Heart right ventricle (tissue), 16 donors: ENCODE measurements at regions not wholly inside any gene's neighbourhood (a gene's known extent, or its start where the extent isn't known, plus 50 kb on each side); places are given as distances from the start of the nearest gene placed in this dataset.
A peak's percentile ranks its signal among the peaks of the same experiment; 100 is the strongest.

ENCODE experiments used
- ATAC-seq, 8 donors: fragments of 200-7000 bp; cut with Tn5 transposase; one replicate each; pipeline ENCODE4 v1.9.1; 2020; ENCODE audit warnings: mild to moderate bottlenecking in 8 of 8, moderate library complexity in 8 of 8, moderate number of reproducible peaks in 1 of 8
- DNase-seq, 2 donors: peaks; one replicate each; pipeline ENCODE4 v3.0.0-alpha.2; 2020
- H3K27ac ChIP-seq, 10 donors: fragments of 200-600 bp; sonication (generic) in 2 of 10; one replicate each; pipeline versions ENCODE4 v1.5.0 to v1.8.0; 2020 to 2022; ENCODE audit warnings: mild to moderate bottlenecking in 3 of 10
- H3K27me3 ChIP-seq, 7 donors: fragments of 200-600 bp; one replicate each; pipeline ENCODE4 v1.8.0; 2021 to 2022; ENCODE audit warnings: mild to moderate bottlenecking in 2 of 7
- H3K36me3 ChIP-seq, 9 donors: fragments of 200-600 bp; sonication (generic) in 1 of 9; one replicate each; pipeline versions ENCODE4 v1.5.0 to v1.8.0; 2020 to 2022; ENCODE audit warnings: mild to moderate bottlenecking in 2 of 9
- H3K4me1 ChIP-seq, 9 donors: fragments of 200-600 bp; sonication (generic) in 1 of 9; one replicate each; pipeline versions ENCODE4 v1.5.0 to v1.8.0; 2020 to 2022; ENCODE audit warnings: mild to moderate bottlenecking in 4 of 9
- H3K4me3 ChIP-seq, 10 donors: fragments of 200-600 bp; sonication (generic) in 2 of 10; one replicate each; pipeline versions ENCODE4 v1.5.0 to v1.8.0; 2020 to 2022; ENCODE audit warnings: mild to moderate bottlenecking in 7 of 10, moderate library complexity in 2 of 10
- H3K9me3 ChIP-seq, 11 donors: fragments of 200-600 bp in 10 of 11; sonication (generic) in 2 of 11; one replicate each; pipeline versions ENCODE4 v1.5.0 to v1.8.0; 2013 to 2022; ENCODE audit warnings: mild to moderate bottlenecking in 2 of 11, control low read depth in 1 of 11, moderate library complexity in 1 of 11
- WGBS, 2 donors: extraction: QIAGEN DNeasy Blood & Tissue Kit; methylation state at CpG; one replicate each; pipeline ENCODE4 v1.1.7; 2013; ENCODE audit warnings: inconsistent platforms in 1 of 2; 5-methylcytosine and 5-hydroxymethylcytosine counted together
- intact Hi-C, 10 donors: fragments of 100-400 bp; cut with DNase I; formaldehyde crosslinking; loops; one replicate each; pipeline versions ENCODE4 v1.11.1 to v1.14.2; 2022
- TF ChIP-seq, protein P1 (sequence below), 9 donors: fragments of 200-600 bp; sonication (generic) in 2 of 9; IDR thresholded peaks; one replicate each; pipeline versions ENCODE4 v1.5.0 to v1.8.0; 2021 to 2022; ENCODE audit warnings: antibody characterized with exemption in 9 of 9, mild to moderate bottlenecking in 5 of 9, moderate library complexity in 1 of 9
- donor health status: Arrhythmogenic right ventricular cardiomyopathy.
- donor health status: ischemic (EF 13 %, LVEDD 7.1; RV severe dilation, severe dysfunction).
- donor health status: healthy with polysubstance abuse.
- donor health status: DM: no; HTN: yes; CAD: no.
- donor health status: DM: no; HTN: no; CAD: no.
- donor health status: ischemic (EF 25% LVEDD 6.9; RV normal size, moderate dysfunction).
- donor health status: ischemic (EF 25% LVEDD 5.7; RV mildly dilated, moderate dysfunction).
- donor health status: healthy.
- donor health status: DM: yes; HTN: yes; CAD: no.
- donor health status: Ischemic cardiomyopathy.
- donor health status: ischemic (EF 35%, LVEDD 5.7; RV mildly dilated, moderate dysfunction).
- donor health status: nonischemic (EF 11% LVEDD 7.7; RV severe dilation, severe dysfunction).
- donor health status: DM: yes; HTN: yes; CAD: no.
- donor health status: PGD.
- donor health status: ischemic (EF 29% LVEDD 5.4; RV normal size, mild dysfunction).
- donor health status: nonischemic (EF 23%, LVEDD 6.1; RV moderate dilation, normal function).

DNA sequence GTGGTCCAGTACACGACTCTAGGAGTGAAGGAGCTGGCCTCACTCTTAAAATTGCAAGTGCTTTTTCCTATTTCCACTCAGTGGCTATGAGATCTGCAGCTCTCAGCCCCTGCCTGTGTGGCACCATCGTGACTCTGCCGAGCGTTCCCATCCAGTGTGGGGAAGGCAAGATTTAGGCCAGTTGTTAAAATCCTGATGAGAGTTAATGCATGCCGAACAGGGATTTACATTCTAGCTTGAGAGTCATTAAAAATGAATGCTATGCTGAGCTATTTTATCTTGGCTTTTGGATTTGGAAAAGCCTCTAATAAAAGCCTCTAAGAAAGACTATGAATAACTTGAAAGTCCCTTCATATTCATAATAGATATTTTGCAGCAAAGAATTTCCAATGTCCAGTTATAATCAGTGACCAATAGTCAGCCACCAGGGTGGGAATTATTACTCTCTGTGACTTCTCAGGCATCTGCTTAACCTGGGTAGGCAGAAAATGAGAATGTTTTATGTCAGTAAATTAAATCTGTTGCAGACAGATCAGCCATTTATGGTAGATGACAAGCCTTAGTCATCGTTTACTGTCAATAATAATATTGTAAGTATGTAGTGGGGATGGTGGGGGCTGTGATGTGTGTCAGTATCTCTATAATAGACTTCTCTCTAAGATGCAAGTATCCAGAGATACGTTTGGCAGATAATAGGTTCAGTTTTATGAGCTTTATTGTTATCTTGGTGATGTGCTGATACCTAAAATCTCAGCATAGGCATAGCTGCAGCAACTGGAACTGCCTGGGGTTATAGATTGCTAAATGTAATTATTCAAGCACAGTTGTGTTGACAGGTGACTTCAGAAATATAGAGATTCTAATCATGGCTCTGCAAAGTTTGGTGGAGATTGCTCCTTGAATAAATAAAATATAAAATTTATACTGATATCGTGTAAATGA lies 207.8 kb downstream of the SOCS6 start:
- intact Hi-C loops: no loop called here
- no peaks in the 10 kb centered on the region for H3K9me3 ChIP-seq
- DNase-seq (no peak), ATAC-seq (no peak)
- no peak overlapping the region for H3K27ac ChIP-seq
- 71 to 79% methylated on average over 8 of the region's 8 CpGs for whole genome bisulfite sequencing, 2 donors
- no peaks in the 10 kb centered on the region for H3K4me1 ChIP-seq
- no peaks in the 10 kb centered on the region for H3K27me3 ChIP-seq
- TF ChIP-seq, protein P1, sequence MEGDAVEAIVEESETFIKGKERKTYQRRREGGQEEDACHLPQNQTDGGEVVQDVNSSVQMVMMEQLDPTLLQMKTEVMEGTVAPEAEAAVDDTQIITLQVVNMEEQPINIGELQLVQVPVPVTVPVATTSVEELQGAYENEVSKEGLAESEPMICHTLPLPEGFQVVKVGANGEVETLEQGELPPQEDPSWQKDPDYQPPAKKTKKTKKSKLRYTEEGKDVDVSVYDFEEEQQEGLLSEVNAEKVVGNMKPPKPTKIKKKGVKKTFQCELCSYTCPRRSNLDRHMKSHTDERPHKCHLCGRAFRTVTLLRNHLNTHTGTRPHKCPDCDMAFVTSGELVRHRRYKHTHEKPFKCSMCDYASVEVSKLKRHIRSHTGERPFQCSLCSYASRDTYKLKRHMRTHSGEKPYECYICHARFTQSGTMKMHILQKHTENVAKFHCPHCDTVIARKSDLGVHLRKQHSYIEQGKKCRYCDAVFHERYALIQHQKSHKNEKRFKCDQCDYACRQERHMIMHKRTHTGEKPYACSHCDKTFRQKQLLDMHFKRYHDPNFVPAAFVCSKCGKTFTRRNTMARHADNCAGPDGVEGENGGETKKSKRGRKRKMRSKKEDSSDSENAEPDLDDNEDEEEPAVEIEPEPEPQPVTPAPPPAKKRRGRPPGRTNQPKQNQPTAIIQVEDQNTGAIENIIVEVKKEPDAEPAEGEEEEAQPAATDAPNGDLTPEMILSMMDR (IDR thresholded peaks at IDR 0.05): no peak
- H3K36me3 ChIP-seq: no peaks in the 10 kb centered on the region
- no peak overlapping the region for H3K4me3 ChIP-seq

DNA sequence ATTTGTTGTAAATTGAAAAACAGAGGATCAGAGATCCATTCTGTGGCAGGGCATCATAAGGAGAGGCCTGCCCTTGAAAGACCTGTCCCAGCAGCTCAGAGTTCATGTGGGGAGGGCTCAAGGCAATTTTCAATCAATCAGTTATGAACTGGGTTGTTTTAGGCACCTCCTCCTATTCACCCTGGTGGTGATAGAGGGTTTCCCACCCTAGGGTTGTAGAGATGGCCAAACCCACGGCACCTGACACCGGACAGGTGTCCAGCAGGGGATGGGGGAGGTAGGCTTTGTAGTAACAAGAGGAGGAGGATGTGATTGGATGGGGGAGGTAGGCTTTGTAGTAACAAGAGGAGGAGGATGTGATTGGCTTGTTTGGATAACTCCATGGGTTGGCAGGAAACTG lies 205.7 kb downstream of the SOCS6 start:
- H3K4me3 ChIP-seq: no peak overlapping the region
- DNase-seq (no peak), ATAC-seq (no peak)
- no peaks in the 10 kb centered on the region for H3K36me3 ChIP-seq
- peaks cover 0 to 10% (median 0%) of the 10 kb centered on the region in 9 donors for H3K4me1 ChIP-seq
- H3K27me3 ChIP-seq: no peaks in the 10 kb centered on the region
- H3K27ac ChIP-seq: no peak overlapping the region
- 91 to 95% methylated on average over 2 of the region's 2 CpGs for WGBS, 2 donors
- TF ChIP-seq, protein P1 (IDR thresholded peaks at IDR 0.05): no peak
- intact Hi-C loops: no loop called here
- H3K9me3 ChIP-seq: no peaks in the 10 kb centered on the region

DNA sequence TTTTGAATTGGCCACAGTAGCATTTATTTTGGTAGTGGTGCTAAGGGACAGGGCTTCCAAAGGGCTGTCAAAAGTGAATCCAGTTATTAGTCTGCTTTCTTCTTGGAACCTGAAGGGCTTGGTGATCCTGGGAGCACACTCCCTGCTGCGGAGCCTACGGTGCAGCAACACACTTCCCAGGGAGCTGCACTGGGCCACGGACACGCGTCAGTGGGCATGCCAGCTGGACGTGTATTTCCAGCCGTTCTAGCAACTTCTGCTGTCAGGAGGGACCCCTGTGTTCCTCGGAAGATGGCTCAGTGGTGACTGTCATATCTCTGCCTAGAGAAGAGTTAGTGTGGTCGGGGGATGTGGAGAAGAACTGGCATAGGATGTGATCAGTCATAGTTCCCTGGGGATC lies 204.6 kb downstream of the SOCS6 start:
- no peaks in the 10 kb centered on the region for H3K9me3 ChIP-seq
- intact Hi-C loops: no loop called here
- H3K27ac ChIP-seq: no peak overlapping the region
- no peak overlapping the region for H3K4me3 ChIP-seq
- ATAC-seq (no peak), DNase-seq (no peak)
- H3K4me1 ChIP-seq: peaks cover 0 to 12% (median 0%) of the 10 kb centered on the region in 9 donors
- TF ChIP-seq, protein P1 (IDR thresholded peaks at IDR 0.05): no peak
- WGBS, 2 donors: 79% methylated on average over 9 of the region's 9 CpGs
- no peaks in the 10 kb centered on the region for H3K27me3 ChIP-seq
- H3K36me3 ChIP-seq: no peaks in the 10 kb centered on the region

DNA sequence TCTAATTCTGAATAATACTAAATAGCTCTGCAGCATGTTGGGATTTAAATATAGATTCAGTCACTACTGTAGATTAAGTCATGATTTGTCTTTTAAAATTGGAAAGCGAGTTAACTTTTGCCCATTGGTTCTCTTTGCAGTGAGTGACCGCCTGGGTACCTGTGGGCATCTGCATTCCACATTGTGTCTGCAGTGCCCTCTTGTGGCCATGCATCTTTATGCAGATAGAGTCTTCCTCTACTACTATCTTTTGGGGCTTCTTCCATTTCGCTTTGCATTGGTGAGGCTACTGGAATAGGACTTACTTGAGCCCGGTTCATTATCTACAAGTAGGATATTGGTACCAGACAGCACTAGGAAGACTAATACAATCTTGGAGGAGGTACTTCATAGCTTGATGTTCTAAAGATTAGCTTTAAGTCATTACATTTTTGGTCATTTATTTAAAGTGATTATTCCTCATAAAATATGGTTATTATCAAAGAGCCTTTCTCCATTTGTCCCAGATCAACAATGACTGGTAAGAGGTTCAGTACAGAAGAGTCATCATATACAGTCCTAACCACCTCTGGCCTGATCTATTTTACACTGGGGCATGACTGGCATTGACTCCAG lies 203.0 kb downstream of the SOCS6 start:
- TF ChIP-seq, protein P1 (IDR thresholded peaks at IDR 0.05): peak; percentile 33 to 87 (median 69)
- ATAC-seq (peak in 3 of 8 donors; percentile 51 to 56 (median 55)), DNase-seq (peak in 1 of 2 donors; percentile 29)
- Histone ChIP-seq H3K27ac (no peak overlapping the region), H3K27me3 (peaks cover 0 to 4% (median 0%) of the 10 kb centered on the region in 7 donors), H3K9me3 (no peaks in the 10 kb centered on the region), H3K4me1 (peaks cover 0 to 12% (median 0%) of the 10 kb centered on the region in 9 donors), H3K4me3 (no peak overlapping the region), H3K36me3 (no peaks in the 10 kb centered on the region)
- 52 to 71% methylated on average over 4 of the region's 4 CpGs for WGBS, 2 donors
- intact Hi-C loops: no loop called here
